GM19468 (cell line): ENCODE measurements at regions not wholly inside any gene's neighbourhood (a gene's known extent, or its start where the extent isn't known, plus 50 kb on each side); places are given as distances from the start of the nearest gene placed in this dataset.
"Not testable (repeated sequence)": the region's sequence is repeated elsewhere in the genome, so short reads cannot be mapped to it uniquely, and the experiment has no call there.

ENCODE experiments used
- ATAC-seq: cut with Tn5 transposase; IDR thresholded peaks from one replicate; pipeline ENCODE4 v1.9.1; 2021; ENCODE audit warnings: mild to moderate bottlenecking, moderate library complexity, moderate number of reproducible peaks; ENCODE audit not compliant: unreplicated experiment; ENCODE audit errors: extremely low read depth

- ATAC-seq = not testable (repeated sequence)
Measured at GRCh38 chr2:90253306-90253705, 1561.8 kb downstream of the RPIA start.

DNA sequence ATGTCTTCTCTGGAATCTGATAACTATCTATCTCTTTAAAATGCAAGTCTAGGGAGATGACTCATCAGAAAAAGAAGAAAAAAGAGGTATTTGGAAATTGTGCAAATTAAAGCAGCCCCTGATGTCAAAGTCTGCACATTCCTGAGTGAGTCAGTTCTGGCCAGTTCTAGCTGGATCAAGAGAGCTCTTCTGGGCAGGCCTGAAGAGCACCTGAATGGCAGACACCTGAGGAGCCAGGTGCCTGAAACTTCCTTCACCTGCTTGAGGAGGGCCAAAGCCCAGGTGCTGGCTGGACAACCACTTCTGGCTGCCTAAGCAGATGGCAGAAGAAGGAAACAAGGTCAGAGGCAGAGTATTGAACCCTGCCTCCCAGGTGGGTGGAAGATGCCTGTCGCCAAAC lies 1575.4 kb downstream of the RPIA start:
- ATAC-seq = not testable (repeated sequence)

DNA sequence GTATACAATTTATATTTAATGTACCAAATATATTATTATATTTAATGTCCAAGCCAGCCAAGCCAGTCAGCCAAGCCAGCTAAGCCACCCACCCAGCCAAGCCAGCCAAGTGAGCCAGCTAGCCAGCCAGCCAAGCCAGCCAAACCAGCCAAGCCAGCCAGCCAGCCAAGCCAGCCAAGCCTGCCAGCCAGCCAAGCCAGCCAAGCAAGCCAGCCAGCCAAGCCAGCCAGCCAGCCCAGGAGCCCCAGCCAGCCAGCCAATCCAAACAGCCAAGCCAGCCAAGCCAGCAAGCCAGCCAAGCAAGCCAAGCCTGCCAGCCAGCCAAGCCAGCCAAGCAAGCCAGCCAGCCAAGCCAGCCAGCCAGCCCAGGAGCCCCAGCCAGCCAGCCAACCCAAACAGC lies 1596.3 kb downstream of the RPIA start:
- ATAC-seq = not testable (repeated sequence)

GRCh38 chr2:90288396-90288795 lies 1596.9 kb downstream of the RPIA start:
- ATAC-seq = not testable (repeated sequence)

- not testable (repeated sequence) for ATAC-seq
Measured at GRCh38 chr2:90289291-90289980, 1598.0 kb downstream of the RPIA start.

DNA sequence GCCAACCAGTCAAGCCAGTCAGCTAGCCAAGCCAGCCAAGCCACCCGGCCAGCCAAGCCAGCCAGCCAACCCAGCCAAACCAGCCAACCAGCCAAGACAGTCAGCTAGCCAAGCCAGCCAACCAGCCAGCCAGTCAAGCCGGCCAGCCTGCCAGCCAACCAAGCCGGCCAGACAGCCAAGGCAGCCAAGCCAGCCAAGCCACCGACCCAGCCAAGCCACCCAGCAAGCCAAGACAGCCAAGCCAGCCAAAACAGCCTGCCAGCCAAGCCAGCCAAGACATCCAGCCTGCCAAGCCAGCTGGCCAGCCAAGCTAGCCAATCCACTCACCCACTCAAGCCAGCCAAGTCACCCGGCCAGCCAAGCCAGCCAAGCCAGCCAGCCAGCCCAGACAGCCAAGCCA lies 1599.2 kb downstream of the RPIA start:
- ATAC-seq = not testable (repeated sequence)

DNA sequence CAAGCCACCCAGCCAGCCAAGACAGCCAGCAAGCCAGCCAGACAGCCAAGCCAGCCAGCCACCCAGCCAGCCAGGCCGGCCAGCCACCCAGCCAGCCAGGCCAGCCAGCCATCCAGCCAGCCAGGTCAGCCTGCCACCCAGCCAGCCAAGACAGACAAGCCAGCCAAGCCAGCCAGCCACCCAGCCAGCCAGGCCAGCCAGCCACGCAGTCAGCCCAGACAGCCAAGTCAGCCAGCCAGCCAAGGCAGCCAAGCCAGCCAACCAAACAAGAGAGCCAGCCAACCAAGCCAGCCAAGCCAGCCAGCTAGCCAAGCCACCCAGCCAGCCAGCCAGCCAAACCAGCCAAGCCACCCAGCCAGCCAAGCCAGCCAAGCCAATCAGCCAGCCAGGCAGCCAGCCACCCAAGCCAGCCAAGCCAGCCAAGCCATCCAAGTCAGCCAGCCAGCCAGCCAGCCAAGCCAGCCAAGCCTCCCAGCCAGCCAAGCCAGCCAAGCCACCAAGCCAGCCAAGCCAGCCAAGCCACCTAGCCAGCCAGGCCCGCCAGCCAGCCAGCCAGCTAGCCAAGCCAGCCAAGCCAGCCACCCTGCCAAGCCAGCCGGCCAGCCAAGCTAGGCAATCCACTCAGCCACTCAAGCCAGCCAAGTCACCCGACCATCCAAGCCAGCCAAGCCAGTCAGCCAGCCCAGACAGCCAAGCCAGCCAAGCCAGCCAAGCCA lies 1599.9 kb downstream of the RPIA start:
- ATAC-seq = not testable (repeated sequence)

- not testable (repeated sequence) for ATAC-seq
Measured at GRCh38 chr2:90291934-90292333, 1600.5 kb downstream of the RPIA start.

GRCh38 chr2:90292451-90292850 lies 1601.0 kb downstream of the RPIA start:
- not testable (repeated sequence) for ATAC-seq

GRCh38 chr2:90293224-90293623 lies 1601.8 kb downstream of the RPIA start:
- ATAC-seq = not testable (repeated sequence)

DNA sequence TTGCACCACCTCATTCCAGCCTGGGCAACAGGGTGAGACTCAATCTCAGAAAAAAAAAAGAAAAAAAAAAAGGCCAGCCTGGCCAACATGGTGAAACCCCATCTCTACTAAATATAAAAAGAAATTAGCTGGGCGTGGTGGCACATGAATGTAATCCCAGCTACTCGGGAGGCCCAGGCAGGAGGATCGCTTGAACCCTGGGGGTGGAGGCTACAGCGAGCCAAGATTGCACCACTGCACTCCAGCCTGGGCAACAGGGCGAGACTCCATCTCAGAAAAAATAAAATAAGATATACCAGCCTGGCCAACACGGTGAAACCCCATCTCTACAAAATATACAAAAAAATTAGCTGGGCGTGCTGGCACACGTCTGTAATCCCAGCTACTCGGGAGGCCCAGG lies 1602.3 kb downstream of the RPIA start:
- not testable (repeated sequence) for ATAC-seq

DNA sequence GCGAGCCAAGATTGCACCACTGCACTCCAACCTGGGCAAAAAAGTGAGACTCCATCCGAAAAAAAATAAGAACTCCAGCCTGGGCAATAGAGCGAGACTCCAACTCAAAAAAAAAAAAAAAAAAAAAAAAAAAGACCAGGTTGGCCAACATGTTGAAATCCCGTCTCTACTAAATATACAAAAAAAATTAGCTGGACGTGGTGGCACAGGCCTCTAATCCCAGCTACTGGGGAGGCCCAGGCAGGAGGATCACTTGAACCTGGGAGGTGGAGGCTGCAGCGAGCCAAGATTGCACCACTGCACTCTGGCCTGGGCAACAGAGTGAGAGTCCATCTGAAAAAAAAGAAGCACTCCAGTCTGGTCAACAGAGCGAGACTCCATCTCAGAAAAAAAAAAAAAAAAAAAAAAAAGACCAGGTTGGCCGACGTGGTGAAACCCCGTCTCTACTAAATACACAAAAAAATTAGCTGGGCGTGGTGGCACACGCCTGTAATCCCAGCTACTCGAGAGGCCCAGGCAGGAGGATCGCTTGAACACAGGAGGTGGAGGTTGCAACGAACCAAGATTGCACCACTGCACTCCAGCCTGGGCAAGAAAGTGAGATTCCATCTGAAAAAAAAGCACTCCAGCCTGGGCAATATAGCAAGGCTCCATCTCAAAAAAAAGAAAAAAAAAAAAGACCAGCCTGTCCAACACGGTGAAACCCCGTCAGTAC lies 1603.7 kb downstream of the RPIA start:
- not testable (repeated sequence) for ATAC-seq

DNA sequence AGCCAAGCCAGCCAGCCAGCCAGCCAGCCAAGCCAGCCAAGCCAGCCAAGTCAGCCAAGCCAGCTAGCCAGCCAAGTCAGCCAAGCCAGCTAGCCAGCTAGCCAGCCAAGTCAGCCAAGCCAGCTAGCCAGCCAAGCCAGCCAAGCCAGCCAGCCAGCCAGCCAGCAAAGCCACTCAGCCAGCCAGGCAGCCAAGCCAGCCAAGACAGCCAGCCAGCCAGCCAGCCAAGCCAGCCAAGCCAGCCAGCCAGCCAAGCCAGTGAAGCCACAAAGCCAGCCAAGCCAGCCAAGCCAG lies 1605.0 kb downstream of the RPIA start:
- ATAC-seq = not testable (repeated sequence)

GRCh38 chr2:90297701-90298100 lies 1606.2 kb downstream of the RPIA start:
- ATAC-seq = not testable (repeated sequence)

GRCh38 chr2:90298126-90298755 lies 1606.8 kb downstream of the RPIA start:
- ATAC-seq = not testable (repeated sequence)

DNA sequence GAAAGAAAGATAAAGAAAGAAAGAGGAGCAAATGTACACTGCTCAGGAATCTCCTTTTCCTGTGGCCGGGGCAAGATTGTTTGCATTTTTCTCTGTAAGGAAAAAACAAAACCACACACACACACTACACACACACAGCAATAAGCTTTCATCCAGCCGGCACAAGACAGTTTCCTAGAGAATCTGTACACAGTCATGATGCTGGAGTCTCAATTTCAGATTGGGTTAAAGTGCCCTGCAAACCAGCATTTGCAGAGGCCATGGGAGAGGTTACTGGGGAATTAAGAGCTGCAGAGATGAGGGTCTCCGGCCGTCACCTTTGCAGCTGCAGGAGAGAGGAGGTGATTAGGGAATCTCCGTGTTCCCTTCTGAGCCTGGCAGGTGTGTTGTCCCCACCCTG lies 1607.5 kb downstream of the RPIA start:
- ATAC-seq = not testable (repeated sequence)

DNA sequence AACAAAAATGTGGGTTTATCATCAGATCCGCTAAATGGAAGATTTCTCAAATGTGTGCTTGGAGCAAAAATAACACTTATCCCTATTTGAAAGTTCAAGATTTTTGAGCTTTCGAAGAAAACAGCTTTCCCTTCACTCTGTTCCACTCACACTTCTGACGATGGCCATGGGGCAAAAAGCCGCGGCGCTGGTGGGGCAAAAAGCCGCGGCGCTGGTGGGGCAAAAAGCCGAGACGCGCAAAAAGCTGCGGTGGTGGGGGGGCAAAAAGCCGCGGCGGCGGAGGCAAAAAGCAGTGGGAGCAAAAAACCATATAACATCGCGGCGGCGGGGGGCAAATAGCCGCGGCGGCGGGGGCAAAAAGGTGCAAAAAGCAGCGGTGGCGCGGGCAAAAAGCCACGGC lies 1631.5 kb downstream of the RPIA start:
- ATAC-seq = not testable (repeated sequence)

DNA sequence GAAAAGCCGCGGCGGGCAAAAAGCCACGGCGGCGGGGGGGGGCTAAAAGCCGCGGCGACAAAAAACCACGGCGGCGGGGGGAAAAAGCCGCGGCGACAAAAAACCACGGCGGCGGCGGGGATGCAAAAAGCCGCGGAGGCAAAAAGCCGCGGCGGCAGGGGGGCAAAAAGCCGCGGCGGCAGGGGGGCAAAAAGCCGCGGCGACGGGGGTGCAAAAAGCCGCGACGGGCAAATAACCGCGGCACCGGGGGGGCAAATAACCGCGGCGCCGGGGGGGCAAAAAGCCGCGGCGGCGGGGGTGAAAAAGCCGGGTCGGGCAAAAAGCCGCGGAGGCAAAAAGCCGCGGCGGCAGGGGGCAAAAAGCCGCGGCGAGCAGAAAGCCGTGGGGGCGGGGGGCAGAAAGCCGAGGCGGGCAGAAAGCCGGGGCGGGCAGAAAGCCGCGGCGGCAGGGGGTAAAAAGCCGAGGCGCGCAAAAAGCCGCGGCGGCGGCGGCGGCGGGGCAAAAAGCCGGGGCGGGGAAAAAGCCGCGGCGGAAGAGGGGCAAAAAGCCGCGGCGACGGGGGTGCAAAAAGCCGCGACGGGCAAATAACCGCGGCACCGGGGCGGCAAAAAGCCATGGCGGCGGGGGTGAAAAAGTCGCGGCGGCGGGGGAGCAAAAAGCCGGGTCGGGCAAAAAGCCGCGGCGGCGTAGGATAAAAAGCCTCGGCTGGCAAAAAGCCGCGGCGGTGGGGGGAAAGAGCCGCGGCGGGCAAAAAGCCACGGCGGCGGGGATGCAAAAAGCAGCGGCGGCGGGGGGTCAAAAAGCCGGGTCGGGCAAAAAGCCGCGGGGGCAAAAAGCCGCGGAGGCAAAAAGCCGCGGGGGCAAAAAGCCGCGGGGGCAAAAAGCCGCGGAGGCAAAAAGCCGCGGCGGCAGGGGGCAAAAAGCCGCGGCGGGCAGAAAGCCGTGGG lies 1632.4 kb downstream of the RPIA start:
- not testable (repeated sequence) for ATAC-seq

- ATAC-seq = not testable (repeated sequence)
Measured at GRCh38 chr2:90324672-90325071, 1633.2 kb downstream of the RPIA start.
